Ovary (tissue), 3 donors: ENCODE measurements at regions not wholly inside any gene's neighbourhood (a gene's known extent, or its start where the extent isn't known, plus 50 kb on each side); places are given as distances from the start of the nearest gene placed in this dataset.

Source experiments
- CTCF ChIP-seq, 3 donors: fragments of 450-650 bp in 2 of 3; fragments of 200-600 bp in 1 of 3; IDR thresholded peaks; one replicate each; pipeline versions ENCODE4 v1.5.1 to v1.8.0; 2016 to 2022; ENCODE audit warnings: antibody characterized with exemption in 3 of 3, mild to moderate bottlenecking in 1 of 3
- POLR2A ChIP-seq: fragments of 450-650 bp; IDR thresholded peaks from one replicate; pipeline ENCODE4 v1.6.1; 2017; ENCODE audit warnings: antibody characterized with exemption, mild to moderate bottlenecking, moderate library complexity
- donor health status: DM: no; HTN: no; CAD: no.

- no peak for TF ChIP-seq CTCF (IDR thresholded peaks at IDR 0.05)
- TF ChIP-seq POLR2A: no peak
These were observed 348.6 kb upstream of the MCTP2 start for GRCh38 chr15:93882779-93883178.
